ENCODE measurements at regions not wholly inside any gene's neighbourhood (a gene's known extent, or its start where the extent isn't known, plus 50 kb on each side); places are given as distances from the start of the nearest gene placed in this dataset.
A peak's percentile ranks its signal among the peaks of the same experiment; 100 is the strongest.

DNA sequence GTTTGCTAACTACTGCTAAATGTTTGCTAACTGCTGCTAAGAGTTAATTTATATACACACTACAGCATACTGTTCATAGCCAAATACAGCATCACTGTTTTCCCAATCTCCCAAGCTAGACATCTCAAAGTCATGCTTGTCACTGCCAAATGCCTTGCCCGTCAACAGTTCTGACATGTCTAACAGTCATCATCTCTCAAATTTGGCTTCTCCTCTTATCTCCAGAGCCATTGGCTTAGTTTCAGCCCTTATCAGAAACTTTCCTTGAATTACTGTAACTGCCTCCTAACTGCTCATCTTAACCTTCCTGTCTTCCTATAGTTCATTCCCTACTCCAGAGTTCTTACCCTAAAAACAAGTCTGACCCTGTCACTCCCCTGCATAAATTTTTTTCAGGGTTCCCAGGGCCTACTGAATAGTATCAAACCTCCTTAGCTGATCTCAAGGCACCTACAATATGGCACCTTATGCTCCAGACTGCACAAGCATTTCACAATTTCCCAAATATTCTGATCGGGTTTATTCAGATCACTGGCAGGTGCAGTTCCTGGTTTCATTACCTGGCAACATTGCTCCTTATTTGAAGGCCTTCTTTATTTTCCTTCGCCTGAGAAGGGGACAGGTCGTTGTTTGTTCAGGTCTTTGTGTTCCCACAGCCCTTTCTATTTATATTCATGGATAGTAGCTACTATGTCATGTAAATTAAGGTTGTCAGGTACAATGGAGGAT, 55.9 kb upstream of the ANKRD55 start (continued):
- TF ChIP-seq NCOA1 (IDR thresholded peaks at IDR 0.05; ENCODE audit: low read depth) = peak; percentile 58; the same call in 1 of the 2 replicates
- TF ChIP-seq CBX3 (IDR thresholded peaks at IDR 0.05; ENCODE audit: borderline replicate concordance in 1 of 2, low read length in 2 of 2) = no peak
- peak; percentile 94 for TF ChIP-seq PKNOX1 (IDR thresholded peaks at IDR 0.05)
- TF ChIP-seq TRIM24 (IDR thresholded peaks at IDR 0.05) = peak; percentile 69 to 86; a peak in 3 of 4 replicates
- TF ChIP-seq ZNF311 (CRISPR knock-in tag; IDR thresholded peaks at IDR 0.05) = no peak
- TF ChIP-seq MTA1 (IDR thresholded peaks at IDR 0.05; ENCODE audit: borderline replicate concordance) = peak; percentile 75
- TF ChIP-seq NCOR1 (IDR thresholded peaks at IDR 0.05) = peak; percentile 75
- TF ChIP-seq, protein P1, sequence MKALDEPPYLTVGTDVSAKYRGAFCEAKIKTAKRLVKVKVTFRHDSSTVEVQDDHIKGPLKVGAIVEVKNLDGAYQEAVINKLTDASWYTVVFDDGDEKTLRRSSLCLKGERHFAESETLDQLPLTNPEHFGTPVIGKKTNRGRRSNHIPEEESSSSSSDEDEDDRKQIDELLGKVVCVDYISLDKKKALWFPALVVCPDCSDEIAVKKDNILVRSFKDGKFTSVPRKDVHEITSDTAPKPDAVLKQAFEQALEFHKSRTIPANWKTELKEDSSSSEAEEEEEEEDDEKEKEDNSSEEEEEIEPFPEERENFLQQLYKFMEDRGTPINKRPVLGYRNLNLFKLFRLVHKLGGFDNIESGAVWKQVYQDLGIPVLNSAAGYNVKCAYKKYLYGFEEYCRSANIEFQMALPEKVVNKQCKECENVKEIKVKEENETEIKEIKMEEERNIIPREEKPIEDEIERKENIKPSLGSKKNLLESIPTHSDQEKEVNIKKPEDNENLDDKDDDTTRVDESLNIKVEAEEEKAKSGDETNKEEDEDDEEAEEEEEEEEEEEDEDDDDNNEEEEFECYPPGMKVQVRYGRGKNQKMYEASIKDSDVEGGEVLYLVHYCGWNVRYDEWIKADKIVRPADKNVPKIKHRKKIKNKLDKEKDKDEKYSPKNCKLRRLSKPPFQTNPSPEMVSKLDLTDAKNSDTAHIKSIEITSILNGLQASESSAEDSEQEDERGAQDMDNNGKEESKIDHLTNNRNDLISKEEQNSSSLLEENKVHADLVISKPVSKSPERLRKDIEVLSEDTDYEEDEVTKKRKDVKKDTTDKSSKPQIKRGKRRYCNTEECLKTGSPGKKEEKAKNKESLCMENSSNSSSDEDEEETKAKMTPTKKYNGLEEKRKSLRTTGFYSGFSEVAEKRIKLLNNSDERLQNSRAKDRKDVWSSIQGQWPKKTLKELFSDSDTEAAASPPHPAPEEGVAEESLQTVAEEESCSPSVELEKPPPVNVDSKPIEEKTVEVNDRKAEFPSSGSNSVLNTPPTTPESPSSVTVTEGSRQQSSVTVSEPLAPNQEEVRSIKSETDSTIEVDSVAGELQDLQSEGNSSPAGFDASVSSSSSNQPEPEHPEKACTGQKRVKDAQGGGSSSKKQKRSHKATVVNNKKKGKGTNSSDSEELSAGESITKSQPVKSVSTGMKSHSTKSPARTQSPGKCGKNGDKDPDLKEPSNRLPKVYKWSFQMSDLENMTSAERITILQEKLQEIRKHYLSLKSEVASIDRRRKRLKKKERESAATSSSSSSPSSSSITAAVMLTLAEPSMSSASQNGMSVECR (CRISPR knock-in tag; IDR thresholded peaks at IDR 0.05) = no peak
- TF ChIP-seq MAFF (IDR thresholded peaks at IDR 0.05; ENCODE audit: low read length) = no peak
- TF ChIP-seq SMARCC2 (IDR thresholded peaks at IDR 0.05; ENCODE audit: low read depth) = peak; percentile 28; the same call in 1 of the 2 replicates
- no peak for TF ChIP-seq IRF2 (CRISPR knock-in tag; IDR thresholded peaks at IDR 0.05)
- peak; percentile 82 for TF ChIP-seq CC2D1A (IDR thresholded peaks at IDR 0.05)
- TF ChIP-seq, protein P2, sequence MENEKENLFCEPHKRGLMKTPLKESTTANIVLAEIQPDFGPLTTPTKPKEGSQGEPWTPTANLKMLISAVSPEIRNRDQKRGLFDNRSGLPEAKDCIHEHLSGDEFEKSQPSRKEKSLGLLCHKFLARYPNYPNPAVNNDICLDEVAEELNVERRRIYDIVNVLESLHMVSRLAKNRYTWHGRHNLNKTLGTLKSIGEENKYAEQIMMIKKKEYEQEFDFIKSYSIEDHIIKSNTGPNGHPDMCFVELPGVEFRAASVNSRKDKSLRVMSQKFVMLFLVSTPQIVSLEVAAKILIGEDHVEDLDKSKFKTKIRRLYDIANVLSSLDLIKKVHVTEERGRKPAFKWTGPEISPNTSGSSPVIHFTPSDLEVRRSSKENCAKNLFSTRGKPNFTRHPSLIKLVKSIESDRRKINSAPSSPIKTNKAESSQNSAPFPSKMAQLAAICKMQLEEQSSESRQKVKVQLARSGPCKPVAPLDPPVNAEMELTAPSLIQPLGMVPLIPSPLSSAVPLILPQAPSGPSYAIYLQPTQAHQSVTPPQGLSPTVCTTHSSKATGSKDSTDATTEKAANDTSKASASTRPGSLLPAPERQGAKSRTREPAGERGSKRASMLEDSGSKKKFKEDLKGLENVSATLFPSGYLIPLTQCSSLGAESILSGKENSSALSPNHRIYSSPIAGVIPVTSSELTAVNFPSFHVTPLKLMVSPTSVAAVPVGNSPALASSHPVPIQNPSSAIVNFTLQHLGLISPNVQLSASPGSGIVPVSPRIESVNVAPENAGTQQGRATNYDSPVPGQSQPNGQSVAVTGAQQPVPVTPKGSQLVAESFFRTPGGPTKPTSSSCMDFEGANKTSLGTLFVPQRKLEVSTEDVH (IDR thresholded peaks at IDR 0.05; ENCODE audit: low read depth, partially characterized antibody) = peak; percentile 51
- TF ChIP-seq TEAD4 (IDR thresholded peaks at IDR 0.05; ENCODE audit: low read length) = peak; percentile 57
- TF ChIP-seq TEAD4 (CRISPR knock-in tag; IDR thresholded peaks at IDR 0.05; ENCODE audit: borderline replicate concordance) = no peak
- no peak for TF ChIP-seq ZNF668 (CRISPR knock-in tag; IDR thresholded peaks at IDR 0.05)
- peak; percentile 76 for TF ChIP-seq FOSL1 (tag; conservative IDR thresholded peaks at IDR 0.05)
- peak; percentile 95 for TF ChIP-seq CTBP1 (IDR thresholded peaks at IDR 0.05; ENCODE audit: borderline replicate concordance)
- peak; percentile 31; the same call in 1 of the 2 replicates for TF ChIP-seq GATAD2B (IDR thresholded peaks at IDR 0.05; ENCODE audit: borderline replicate concordance)
- TF ChIP-seq, protein P3, sequence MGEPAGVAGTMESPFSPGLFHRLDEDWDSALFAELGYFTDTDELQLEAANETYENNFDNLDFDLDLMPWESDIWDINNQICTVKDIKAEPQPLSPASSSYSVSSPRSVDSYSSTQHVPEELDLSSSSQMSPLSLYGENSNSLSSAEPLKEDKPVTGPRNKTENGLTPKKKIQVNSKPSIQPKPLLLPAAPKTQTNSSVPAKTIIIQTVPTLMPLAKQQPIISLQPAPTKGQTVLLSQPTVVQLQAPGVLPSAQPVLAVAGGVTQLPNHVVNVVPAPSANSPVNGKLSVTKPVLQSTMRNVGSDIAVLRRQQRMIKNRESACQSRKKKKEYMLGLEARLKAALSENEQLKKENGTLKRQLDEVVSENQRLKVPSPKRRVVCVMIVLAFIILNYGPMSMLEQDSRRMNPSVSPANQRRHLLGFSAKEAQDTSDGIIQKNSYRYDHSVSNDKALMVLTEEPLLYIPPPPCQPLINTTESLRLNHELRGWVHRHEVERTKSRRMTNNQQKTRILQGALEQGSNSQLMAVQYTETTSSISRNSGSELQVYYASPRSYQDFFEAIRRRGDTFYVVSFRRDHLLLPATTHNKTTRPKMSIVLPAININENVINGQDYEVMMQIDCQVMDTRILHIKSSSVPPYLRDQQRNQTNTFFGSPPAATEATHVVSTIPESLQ (CRISPR knock-in tag; IDR thresholded peaks at IDR 0.05) = no peak

All from K562 (cell line).